K562 (cell line): ENCODE measurements at regions not wholly inside any gene's neighbourhood (a gene's known extent, or its start where the extent isn't known, plus 50 kb on each side); places are given as distances from the start of the nearest gene placed in this dataset.
"Not testable (repeated sequence)": the region's sequence is repeated elsewhere in the genome, so short reads cannot be mapped to it uniquely, and the experiment has no call there.

Experiments
- ADNP ChIP-seq: fragments of 200-800 bp; sonication (Bioruptor generic); IDR thresholded peaks from 2 replicates; pipeline ENCODE4 v1.6.1; 2016; ENCODE audit warnings: missing genetic modification characterization, missing compliant biosample characterization
- CTBP1 ChIP-seq: fragments of 450-650 bp; IDR thresholded peaks from 2 replicates; pipeline ENCODE4 v1.6.1; 2016; ENCODE audit warnings: borderline replicate concordance
- EZH2 ChIP-seq: IDR thresholded peaks from 2 replicates; pipeline ENCODE4 v1.6.1; 2012; ENCODE audit warnings: low read depth, mild to moderate bottlenecking, inconsistent platforms, low read length, borderline replicate concordance
- MAFK ChIP-seq: IDR thresholded peaks from 2 replicates; pipeline ENCODE4 v1.6.1; 2011; ENCODE audit warnings: low read length, improper control_type of control experiment
- NBN ChIP-seq: fragments of 450-650 bp; IDR thresholded peaks from 2 replicates; pipeline ENCODE4 v1.6.1; 2016; ENCODE audit warnings: low read depth, mild to moderate bottlenecking
- NFYB ChIP-seq: IDR thresholded peaks from 2 replicates; pipeline ENCODE4 v1.6.1; 2011; ENCODE audit warnings: mild to moderate bottlenecking, moderate library complexity; ENCODE audit not compliant: insufficient read length; ENCODE audit errors: extremely low read depth
- POLR2AphosphoS5 ChIP-seq: IDR thresholded peaks from 2 replicates; pipeline ENCODE4 v1.6.1; 2011; ENCODE audit warnings: mild to moderate bottlenecking, low read depth, low read length, moderate library complexity; ENCODE audit not compliant: control insufficient read depth, insufficient read depth
- TF ChIP-seq, protein P1 (sequence below), 3 experiments: IDR thresholded peaks in 2 of 3; conservative IDR thresholded peaks in 1 of 3; 2 replicates each; pipeline ENCODE4 v1.5.1; 2011 to 2012; ENCODE audit warnings: low read length in 3 of 3, mild to moderate bottlenecking in 3 of 3, control low read depth in 2 of 3, improper control_type of control experiment in 1 of 3, inconsistent platforms in 1 of 3, low read depth in 1 of 3, mixed read lengths in 1 of 3, moderate library complexity in 1 of 3; ENCODE audit not compliant: insufficient read depth in 2 of 3
- TF ChIP-seq, protein P2 (sequence below): sonication (generic); formaldehyde crosslinking; IDR thresholded peaks from 2 replicates; pipeline ENCODE4 v1.8.0; 2023; ENCODE audit warnings: mild to moderate bottlenecking, missing genetic modification reagents
- TF ChIP-seq, protein P3 (sequence below): sonication (generic); formaldehyde crosslinking; IDR thresholded peaks from 2 replicates; pipeline ENCODE4 v1.9.0; 2022; ENCODE audit warnings: mild to moderate bottlenecking, missing genetic modification reagents

GRCh38 chr3:589066-589465, 392.5 kb downstream of the CHL1 start:
- TF ChIP-seq EZH2; MAFK; NBN; POLR2AphosphoS5; CTBP1; NFYB; ADNP (tag): not testable (repeated sequence)
- TF ChIP-seq, protein P1, sequence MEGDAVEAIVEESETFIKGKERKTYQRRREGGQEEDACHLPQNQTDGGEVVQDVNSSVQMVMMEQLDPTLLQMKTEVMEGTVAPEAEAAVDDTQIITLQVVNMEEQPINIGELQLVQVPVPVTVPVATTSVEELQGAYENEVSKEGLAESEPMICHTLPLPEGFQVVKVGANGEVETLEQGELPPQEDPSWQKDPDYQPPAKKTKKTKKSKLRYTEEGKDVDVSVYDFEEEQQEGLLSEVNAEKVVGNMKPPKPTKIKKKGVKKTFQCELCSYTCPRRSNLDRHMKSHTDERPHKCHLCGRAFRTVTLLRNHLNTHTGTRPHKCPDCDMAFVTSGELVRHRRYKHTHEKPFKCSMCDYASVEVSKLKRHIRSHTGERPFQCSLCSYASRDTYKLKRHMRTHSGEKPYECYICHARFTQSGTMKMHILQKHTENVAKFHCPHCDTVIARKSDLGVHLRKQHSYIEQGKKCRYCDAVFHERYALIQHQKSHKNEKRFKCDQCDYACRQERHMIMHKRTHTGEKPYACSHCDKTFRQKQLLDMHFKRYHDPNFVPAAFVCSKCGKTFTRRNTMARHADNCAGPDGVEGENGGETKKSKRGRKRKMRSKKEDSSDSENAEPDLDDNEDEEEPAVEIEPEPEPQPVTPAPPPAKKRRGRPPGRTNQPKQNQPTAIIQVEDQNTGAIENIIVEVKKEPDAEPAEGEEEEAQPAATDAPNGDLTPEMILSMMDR (IDR thresholded peaks at IDR 0.05 in 2 of 3, conservative IDR thresholded peaks at IDR 0.05 in 1 of 3; ENCODE audit: insufficient read depth in 2 of 3, low read depth in 1 of 3, low read length in 3 of 3) = not testable (repeated sequence)
- TF ChIP-seq, protein P2, sequence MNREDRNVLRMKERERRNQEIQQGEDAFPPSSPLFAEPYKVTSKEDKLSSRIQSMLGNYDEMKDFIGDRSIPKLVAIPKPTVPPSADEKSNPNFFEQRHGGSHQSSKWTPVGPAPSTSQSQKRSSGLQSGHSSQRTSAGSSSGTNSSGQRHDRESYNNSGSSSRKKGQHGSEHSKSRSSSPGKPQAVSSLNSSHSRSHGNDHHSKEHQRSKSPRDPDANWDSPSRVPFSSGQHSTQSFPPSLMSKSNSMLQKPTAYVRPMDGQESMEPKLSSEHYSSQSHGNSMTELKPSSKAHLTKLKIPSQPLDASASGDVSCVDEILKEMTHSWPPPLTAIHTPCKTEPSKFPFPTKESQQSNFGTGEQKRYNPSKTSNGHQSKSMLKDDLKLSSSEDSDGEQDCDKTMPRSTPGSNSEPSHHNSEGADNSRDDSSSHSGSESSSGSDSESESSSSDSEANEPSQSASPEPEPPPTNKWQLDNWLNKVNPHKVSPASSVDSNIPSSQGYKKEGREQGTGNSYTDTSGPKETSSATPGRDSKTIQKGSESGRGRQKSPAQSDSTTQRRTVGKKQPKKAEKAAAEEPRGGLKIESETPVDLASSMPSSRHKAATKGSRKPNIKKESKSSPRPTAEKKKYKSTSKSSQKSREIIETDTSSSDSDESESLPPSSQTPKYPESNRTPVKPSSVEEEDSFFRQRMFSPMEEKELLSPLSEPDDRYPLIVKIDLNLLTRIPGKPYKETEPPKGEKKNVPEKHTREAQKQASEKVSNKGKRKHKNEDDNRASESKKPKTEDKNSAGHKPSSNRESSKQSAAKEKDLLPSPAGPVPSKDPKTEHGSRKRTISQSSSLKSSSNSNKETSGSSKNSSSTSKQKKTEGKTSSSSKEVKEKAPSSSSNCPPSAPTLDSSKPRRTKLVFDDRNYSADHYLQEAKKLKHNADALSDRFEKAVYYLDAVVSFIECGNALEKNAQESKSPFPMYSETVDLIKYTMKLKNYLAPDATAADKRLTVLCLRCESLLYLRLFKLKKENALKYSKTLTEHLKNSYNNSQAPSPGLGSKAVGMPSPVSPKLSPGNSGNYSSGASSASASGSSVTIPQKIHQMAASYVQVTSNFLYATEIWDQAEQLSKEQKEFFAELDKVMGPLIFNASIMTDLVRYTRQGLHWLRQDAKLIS = not testable (repeated sequence)
- TF ChIP-seq, protein P3, sequence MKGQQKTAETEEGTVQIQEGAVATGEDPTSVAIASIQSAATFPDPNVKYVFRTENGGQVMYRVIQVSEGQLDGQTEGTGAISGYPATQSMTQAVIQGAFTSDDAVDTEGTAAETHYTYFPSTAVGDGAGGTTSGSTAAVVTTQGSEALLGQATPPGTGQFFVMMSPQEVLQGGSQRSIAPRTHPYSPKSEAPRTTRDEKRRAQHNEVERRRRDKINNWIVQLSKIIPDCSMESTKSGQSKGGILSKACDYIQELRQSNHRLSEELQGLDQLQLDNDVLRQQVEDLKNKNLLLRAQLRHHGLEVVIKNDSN (CRISPR knock-in tag) = not testable (repeated sequence)
